NCI-H2171 (cell line): ENCODE measurements at regions not wholly inside any gene's neighbourhood (a gene's known extent, or its start where the extent isn't known, plus 50 kb on each side); places are given as distances from the start of the nearest gene placed in this dataset.

Experiments used
- DNase-seq: peaks from one replicate; lab custom pipeline; 2025; lab: John Stamatoyannopoulos, UW

DNA sequence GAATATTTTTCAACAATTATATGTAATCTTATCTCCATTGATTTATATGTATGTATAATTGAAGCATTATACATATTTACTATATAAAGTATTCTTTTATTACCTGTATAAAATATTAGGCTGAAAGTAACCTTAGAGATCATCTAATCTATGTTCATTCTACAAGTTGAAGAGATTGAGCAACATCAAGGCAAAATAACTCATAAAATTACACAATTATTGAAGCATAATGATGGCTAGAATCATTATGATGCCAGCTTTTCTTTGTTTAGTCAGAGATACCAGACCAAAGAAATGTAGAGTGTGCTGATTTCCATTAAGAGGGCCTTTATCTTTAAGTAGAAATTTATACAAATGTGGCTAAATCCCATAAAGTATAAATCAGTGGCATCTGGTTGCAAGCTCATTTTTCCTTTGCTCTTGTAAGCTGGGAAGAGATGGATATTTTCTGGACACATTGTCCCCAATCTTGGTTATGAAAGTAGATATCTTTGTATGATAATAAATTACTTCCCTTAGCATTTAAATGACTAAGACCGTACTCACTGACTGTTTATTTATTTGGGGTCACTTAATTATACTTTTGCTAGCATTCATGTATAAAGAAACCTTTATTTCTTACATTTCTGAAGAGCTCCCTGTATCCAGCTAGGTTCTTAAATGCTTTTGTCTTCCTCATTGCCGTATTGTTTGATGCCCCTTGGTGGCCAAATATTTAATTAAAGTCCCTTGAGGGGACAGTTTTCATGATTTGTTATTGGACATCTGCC is 339.8 kb downstream of the PCDH7 start:
- DNase-seq = no peak

DNA sequence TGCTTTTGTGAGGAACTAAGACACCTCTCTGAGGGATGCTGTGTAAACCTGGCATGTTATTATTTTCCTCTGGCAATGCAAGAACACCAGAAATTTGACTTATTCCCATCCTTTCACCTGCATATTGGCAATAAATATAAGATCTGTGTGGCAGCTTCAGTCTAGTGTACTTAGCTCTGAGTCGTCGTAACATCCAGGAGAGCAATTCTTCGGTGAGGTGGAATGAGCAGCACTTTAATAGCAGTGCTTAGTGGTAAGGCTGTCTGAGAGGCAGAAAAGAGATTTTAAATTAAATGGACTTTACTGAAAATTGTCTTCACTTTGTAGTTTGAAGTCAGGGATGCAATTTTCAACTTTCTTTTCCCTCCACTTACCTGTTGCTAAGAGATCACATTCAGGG is 344.9 kb downstream of the PCDH7 start:
- DNase-seq = no peak

DNA sequence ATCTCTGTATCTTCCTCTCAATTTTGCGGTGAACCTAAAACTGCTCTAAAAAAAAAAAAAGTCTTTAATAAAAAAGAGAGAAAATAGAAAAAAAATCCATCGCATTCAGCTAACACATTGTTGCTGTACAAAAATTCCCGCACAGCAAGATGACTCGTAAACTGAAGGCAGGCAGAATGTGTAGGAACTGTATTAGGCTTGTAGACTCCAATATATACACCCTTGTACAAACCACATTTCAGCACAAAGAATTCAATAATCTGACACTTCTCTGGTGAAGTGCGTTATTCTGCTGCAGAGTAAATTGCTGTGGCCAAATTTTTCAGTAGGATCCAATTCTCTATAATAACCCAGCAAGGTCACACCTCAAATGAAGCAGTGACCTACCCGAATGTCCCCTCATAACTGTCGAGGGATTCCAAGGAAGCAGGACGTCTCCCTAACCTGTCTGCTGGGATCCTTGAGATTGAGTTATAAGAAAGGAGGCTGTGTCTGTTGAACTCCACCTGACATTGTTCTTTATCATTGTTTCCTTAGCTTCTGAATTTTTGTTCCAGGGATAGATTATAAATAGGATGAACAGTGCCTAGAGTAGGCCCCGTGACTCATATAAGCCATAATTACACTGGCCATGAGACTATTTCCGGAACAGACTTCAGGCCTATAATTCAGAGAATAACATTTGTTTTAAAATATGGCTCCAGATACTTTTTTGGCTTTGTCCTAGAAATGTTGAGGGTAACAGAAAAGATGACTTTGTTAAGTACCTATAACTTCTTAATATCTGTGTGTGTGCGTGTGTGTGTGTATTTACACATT is 348.3 kb downstream of the PCDH7 start:
- no peak for DNase-seq

DNA sequence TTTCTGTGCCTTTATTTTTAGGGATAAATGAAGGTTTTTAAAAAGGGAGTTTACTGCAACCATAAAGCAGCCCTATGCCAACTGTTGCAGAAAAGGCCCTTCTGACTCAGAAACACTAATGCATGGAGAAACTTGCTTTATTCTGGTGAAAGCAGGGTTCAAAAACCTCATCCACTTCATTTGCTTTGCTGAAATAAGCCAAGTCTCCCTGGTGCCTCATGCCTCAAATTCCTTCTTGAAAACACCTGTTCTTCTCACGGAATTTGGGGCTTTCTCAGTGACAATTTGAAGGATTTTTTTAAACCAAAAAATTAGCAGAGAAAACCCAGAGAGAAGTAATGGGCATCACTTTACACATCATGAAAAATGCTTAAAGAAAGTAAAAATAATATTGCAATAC is 349.0 kb downstream of the PCDH7 start:
- DNase-seq = no peak

DNA sequence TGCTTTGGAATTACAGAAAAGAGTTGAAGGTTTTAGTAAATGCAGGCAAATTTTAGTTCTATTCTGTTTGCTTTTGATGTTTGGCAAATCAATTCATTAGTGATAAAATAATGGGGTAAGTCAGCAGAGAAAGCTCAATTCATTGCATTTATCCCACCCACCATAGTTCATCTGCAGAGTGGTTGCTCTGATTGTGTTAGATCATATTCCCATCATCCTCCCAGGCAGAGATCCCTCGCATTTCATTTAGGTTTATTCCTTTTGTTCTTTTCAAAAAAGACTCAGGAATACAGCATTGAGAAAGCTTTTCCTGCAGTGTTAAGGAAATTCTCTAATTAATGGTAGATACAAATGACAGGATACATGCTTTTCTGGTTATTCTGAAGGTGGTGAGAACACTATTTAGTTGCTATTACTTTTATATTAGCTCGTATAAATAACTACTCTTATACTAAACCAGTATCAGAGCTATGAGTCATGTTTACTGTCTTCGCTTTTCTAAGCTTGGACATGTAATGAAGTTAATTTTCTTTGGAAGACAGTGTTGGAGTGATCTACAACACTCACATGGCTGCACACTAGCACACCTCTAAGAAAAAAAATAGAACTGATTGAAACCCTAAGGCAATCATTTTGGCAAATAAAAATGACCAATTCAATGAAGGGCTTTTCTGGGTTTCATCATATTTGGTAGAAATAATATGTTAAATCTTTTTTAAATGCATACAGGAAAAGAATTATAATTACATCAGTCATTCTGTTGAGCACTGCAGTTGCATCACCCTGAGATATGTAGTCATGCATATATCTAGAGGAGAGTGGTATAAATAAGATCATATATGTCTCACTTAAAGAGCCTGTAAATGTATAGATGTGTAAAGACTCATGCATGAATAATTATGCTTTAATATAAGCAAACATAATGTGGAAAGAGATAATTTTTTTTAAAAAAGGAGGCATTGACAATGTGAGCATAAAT is 351.6 kb downstream of the PCDH7 start:
- no peak for DNase-seq

DNA sequence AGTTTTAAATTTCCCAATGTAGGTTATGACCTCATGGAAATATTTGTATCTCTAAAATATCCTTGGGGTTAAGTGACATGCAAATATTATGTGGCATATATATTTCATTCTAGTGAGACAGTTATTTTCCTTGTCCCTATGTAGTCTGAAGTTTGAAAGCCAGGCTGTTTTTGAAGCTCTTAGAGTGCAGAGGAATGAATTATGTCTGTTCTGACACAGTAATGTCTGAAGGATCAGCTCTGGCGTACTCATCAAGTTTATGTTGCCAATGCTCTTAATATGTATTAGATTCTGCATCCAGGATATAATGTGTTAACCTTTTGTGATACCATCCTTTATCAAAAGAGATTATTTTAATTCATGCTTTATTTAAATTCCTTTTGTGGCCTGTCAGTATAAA is 355.8 kb downstream of the PCDH7 start:
- no peak for DNase-seq

- DNase-seq = no peak
Measured at GRCh38 chr4:31078661-31079060, 358.5 kb downstream of the PCDH7 start.

GRCh38 chr4:31080887-31081286 is 360.7 kb downstream of the PCDH7 start:
- no peak for DNase-seq

GRCh38 chr4:31081366-31081765 is 361.2 kb downstream of the PCDH7 start:
- DNase-seq = no peak

- DNase-seq = no peak
Measured at GRCh38 chr4:31083456-31083855, 363.3 kb downstream of the PCDH7 start.

- no peak for DNase-seq
Measured at GRCh38 chr4:31084806-31085416, 364.7 kb downstream of the PCDH7 start.

DNA sequence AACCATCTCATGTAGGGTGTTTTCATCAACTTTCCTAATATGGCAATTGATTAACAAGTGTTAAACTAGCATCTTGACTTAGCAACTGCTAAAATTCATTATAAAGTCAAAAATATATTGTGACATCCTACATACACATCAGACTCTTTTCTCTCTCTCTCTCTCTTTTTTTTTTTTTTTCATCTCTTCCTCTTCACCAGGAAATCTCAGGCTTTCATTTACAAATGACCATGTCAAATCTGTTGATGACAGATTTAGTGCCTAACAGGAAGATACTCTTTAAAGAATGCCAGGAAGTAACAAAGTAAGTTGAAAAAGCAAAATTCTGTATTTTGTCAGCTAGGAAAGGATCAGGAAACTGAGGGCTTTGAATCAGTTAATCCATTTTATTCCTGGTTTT is 365.5 kb downstream of the PCDH7 start:
- DNase-seq = no peak

- DNase-seq = no peak
Measured at GRCh38 chr4:31086756-31087330, 366.7 kb downstream of the PCDH7 start.

DNA sequence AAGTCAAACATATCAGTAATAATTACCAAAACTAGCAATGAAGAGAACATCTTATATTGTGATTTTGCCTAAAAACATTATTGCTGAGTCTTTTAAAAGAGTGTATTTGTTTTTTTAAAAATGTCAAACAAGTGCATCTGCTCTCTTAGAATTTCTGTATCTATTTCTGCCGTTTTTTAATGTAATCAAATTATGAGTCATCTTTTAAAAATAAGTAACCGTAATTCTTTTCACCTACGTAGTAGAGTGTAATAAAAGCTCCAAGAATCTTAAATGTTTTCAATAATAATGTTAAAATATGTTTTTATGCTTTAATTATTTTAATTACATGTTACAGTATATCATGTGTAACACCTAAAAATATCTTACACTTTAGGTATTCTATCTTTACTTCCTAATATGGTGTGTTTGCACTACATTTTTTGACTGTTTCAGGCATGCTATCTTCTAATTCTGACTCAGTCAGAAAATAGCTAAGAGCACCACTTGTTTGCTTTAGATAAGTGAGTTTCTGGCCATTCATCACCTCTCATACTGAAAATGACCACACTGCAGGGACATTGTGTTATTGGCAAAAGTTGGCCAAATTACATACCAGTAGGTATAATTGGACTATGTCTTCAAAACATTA is 368.5 kb downstream of the PCDH7 start:
- DNase-seq = no peak

GRCh38 chr4:31089815-31090214 is 369.6 kb downstream of the PCDH7 start:
- no peak for DNase-seq

- no peak for DNase-seq
Measured at GRCh38 chr4:31094474-31094873, 374.3 kb downstream of the PCDH7 start.

GRCh38 chr4:31097999-31098398 is 377.8 kb downstream of the PCDH7 start:
- no peak for DNase-seq

GRCh38 chr4:31100536-31100935 is 380.4 kb downstream of the PCDH7 start:
- no peak for DNase-seq

- DNase-seq = no peak
Measured at GRCh38 chr4:31104043-31104442, 383.9 kb downstream of the PCDH7 start.

GRCh38 chr4:31104577-31104976 is 384.4 kb downstream of the PCDH7 start:
- DNase-seq = no peak

- DNase-seq = no peak
Measured at GRCh38 chr4:31106419-31106818, 386.2 kb downstream of the PCDH7 start.
